BJ (cell line): ENCODE measurements at regions not wholly inside any gene's neighbourhood (a gene's known extent, or its start where the extent isn't known, plus 50 kb on each side); places are given as distances from the start of the nearest gene placed in this dataset.

Experiments
- CTCF ChIA-PET: fragments of 350-600 bp; formaldehyde crosslinking; extraction: SDS; loops from one replicate; lab custom pipeline; 2021; ENCODE audit warnings: antibody characterized with exemption, inconsistent platforms; lab: Yijun Ruan, JAX
- POLR2A ChIA-PET: fragments of 300-600 bp; sonication (Branson Sonifier 250); formaldehyde crosslinking; extraction: SDS; loops from one replicate; lab custom pipeline; 2021; ENCODE audit warnings: antibody characterized with exemption; lab: Charles Lee
- DNase-seq: peaks from one replicate; pipeline ENCODE4 v3.0.0-alpha.2; 2011; ENCODE audit warnings: low read depth
- H3K27me3 ChIP-seq: 2 replicates; pipeline ENCODE4 v1.6.0; 2011; ENCODE audit warnings: low read length; ENCODE audit not compliant: control insufficient read depth, insufficient read depth
- H3K36me3 ChIP-seq: 2 replicates; pipeline ENCODE4 v1.5.1; 2011; ENCODE audit warnings: low read length; ENCODE audit not compliant: control insufficient read depth, insufficient read depth
- H3K4me3 ChIP-seq: 2 replicates; pipeline ENCODE4 v1.5.1; 2011; ENCODE audit warnings: low read depth, mild to moderate bottlenecking, control low read depth, low read length
- TF ChIP-seq, protein P1 (sequence below): IDR thresholded peaks from 2 replicates; pipeline ENCODE4 v1.5.1; 2011; ENCODE audit warnings: low read depth, mild to moderate bottlenecking, control low read depth, inconsistent platforms, low read length, moderate library complexity; ENCODE audit not compliant: insufficient read depth

DNA sequence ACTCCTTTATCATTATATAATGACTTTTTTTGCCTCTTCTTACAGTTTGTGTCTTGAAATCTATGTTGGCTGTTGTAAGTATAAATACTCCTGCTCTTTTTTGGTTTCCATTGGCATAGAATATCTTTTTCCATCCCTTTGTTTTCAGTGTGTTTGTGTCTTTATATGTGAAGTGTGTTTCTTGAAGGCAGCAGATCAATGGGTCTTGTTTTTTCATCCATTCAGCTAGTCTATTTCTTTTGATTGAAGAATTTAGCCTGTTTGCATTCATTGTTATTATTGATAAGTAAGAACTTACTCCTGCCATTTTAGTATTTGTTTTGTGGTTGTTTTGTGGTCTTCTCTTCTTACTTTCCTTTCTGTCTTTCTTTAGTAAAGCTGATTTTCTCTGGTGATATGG lies 322.8 kb downstream of the PLA2G4A start:
- TF ChIP-seq, protein P1, sequence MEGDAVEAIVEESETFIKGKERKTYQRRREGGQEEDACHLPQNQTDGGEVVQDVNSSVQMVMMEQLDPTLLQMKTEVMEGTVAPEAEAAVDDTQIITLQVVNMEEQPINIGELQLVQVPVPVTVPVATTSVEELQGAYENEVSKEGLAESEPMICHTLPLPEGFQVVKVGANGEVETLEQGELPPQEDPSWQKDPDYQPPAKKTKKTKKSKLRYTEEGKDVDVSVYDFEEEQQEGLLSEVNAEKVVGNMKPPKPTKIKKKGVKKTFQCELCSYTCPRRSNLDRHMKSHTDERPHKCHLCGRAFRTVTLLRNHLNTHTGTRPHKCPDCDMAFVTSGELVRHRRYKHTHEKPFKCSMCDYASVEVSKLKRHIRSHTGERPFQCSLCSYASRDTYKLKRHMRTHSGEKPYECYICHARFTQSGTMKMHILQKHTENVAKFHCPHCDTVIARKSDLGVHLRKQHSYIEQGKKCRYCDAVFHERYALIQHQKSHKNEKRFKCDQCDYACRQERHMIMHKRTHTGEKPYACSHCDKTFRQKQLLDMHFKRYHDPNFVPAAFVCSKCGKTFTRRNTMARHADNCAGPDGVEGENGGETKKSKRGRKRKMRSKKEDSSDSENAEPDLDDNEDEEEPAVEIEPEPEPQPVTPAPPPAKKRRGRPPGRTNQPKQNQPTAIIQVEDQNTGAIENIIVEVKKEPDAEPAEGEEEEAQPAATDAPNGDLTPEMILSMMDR, result no peak
- DNase-seq, result no peak
- Histone ChIP-seq H3K27me3 (no peaks in the 10 kb centered on the region), H3K4me3 (no peak overlapping the region), H3K36me3 (no peaks in the 10 kb centered on the region)
- CTCF ChIA-PET, result no interaction called here
- POLR2A ChIA-PET, result no interaction called here

DNA sequence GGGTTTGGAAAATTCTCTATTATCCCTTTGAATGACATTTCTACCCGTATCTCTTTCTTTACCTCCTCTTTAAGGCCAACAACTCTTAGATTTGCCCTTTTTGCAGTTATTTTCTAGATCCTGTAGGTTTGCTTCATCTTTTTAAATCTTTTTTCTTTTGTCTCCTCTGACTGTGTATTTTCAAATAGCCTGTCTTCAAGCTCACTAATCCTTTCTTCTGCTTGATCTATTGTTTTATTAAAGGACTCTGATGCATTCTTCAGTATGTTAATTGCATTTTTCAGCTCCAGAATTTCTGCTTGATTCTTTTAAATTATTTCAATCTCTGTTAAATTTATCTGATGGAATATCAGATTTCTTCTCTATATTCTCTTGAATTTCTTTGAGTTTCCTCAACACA lies 324.3 kb downstream of the PLA2G4A start:
- CTCF ChIA-PET, result no interaction called here
- no peak for DNase-seq
- H3K36me3 ChIP-seq, result no peaks in the 10 kb centered on the region
- TF ChIP-seq, protein P1, result no peak
- H3K27me3 ChIP-seq, result no peaks in the 10 kb centered on the region
- no peak overlapping the region for H3K4me3 ChIP-seq
- POLR2A ChIA-PET, result no interaction called here

GRCh38 chr1:187157115-187157514 lies 328.4 kb downstream of the PLA2G4A start:
- ChIA-PET POLR2A (no interaction called here), CTCF (interaction anchor here (0.6 kb wide), 1 partner anchor 9 kb away, joined by 5 read pairs; no protein-coding TSS in a partner anchor)
- Histone ChIP-seq H3K36me3 (no peaks in the 10 kb centered on the region), H3K4me3 (no peak overlapping the region), H3K27me3 (no peaks in the 10 kb centered on the region)
- no peak for DNase-seq
- TF ChIP-seq, protein P1, result no peak

GRCh38 chr1:187157552-187157951 lies 328.8 kb downstream of the PLA2G4A start:
- no peak for DNase-seq
- POLR2A ChIA-PET, result no interaction called here
- TF ChIP-seq, protein P1, result no peak
- Histone ChIP-seq H3K4me3 (no peak overlapping the region), H3K27me3 (no peaks in the 10 kb centered on the region), H3K36me3 (no peaks in the 10 kb centered on the region)
- CTCF ChIA-PET, result no interaction called here

- no peak for DNase-seq
- CTCF ChIA-PET, result no interaction called here
- Histone ChIP-seq H3K27me3 (no peaks in the 10 kb centered on the region), H3K36me3 (no peaks in the 10 kb centered on the region), H3K4me3 (no peak overlapping the region)
- TF ChIP-seq, protein P1, result no peak
- POLR2A ChIA-PET, result no interaction called here
Observed at GRCh38 chr1:187167555-187167954, 338.8 kb downstream of the PLA2G4A start.
